ENCODE measurements at regions not wholly inside any gene's neighbourhood (a gene's known extent, or its start where the extent isn't known, plus 50 kb on each side); places are given as distances from the start of the nearest gene placed in this dataset.

DNA sequence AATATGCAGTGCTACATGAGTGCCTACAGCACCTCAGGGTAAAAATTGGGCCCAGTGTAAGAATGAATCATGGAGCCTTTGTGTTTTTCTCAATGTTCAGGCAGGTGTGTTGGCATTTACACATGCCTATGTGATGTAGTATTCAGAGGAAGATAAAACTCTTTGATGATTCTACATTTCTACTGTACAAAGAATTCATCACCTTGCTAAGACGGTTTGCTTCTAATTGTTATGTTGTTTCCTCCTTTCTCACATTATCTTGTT lies 867.3 kb downstream of the TTLL7 start:
- intact Hi-C loops (cut with DNase I) = no loop called here
- no peaks in the 10 kb centered on the region for H3K27me3 ChIP-seq
- H3K9me3 ChIP-seq = no peaks in the 10 kb centered on the region
- no peak overlapping the region for H3K4me3 ChIP-seq
- no peak overlapping the region for H3K27ac ChIP-seq (replicated peaks in 1 of 4)
- no peaks in the 10 kb centered on the region for H3K36me3 ChIP-seq
- no peaks in the 10 kb centered on the region for H3K4me1 ChIP-seq
- no peak for DNase-seq (ENCODE audit: extremely low spot score)
- WGBS = 97% methylated on average over 1 of the region's 1 CpG
- TF ChIP-seq POLR2AphosphoS5 (IDR thresholded peaks at IDR 0.05) (no peak), POLR2A (IDR thresholded peaks at IDR 0.05; ENCODE audit: low read depth) (no peak), EP300 (IDR thresholded peaks at IDR 0.05) (no peak)
- TF ChIP-seq, protein P1, sequence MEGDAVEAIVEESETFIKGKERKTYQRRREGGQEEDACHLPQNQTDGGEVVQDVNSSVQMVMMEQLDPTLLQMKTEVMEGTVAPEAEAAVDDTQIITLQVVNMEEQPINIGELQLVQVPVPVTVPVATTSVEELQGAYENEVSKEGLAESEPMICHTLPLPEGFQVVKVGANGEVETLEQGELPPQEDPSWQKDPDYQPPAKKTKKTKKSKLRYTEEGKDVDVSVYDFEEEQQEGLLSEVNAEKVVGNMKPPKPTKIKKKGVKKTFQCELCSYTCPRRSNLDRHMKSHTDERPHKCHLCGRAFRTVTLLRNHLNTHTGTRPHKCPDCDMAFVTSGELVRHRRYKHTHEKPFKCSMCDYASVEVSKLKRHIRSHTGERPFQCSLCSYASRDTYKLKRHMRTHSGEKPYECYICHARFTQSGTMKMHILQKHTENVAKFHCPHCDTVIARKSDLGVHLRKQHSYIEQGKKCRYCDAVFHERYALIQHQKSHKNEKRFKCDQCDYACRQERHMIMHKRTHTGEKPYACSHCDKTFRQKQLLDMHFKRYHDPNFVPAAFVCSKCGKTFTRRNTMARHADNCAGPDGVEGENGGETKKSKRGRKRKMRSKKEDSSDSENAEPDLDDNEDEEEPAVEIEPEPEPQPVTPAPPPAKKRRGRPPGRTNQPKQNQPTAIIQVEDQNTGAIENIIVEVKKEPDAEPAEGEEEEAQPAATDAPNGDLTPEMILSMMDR (IDR thresholded peaks at IDR 0.05) = no peak

DNA sequence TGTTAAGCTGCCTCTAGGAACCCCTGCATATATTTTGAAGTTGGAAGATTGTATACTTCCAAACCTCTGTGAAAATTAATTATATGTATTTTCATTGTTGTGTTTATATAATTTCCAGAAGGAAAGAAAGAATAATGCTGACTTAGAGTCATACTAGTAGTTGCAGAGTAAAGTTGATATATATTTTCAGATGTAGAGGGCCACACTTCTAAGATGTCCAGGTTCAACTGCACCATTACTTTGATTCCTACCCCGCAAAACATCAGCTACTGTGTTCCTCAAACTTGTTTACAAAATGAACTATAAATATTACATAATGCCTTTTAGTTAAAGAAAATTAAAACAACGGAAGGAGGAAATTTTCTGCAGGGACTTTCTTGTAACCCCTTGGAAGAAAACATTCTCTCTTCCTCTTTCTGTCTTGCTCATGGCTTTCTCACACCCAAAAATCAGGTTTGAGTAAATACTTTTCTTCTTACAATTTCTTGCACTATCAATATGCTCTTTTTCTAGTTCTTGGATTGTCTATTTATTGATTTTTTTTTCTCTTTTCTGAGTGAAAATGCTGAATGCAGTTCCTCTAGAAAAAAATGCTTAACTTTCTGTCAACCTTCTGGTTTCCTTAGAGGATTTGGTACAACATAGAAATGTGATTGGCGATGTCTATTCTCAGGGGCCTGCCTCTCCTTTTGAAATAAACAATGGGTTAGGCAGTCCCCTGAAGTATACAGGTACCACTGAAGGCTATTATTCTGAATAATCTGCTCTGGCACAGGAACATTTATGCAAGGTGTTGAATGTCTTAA lies 867.8 kb downstream of the TTLL7 start:
- Histone ChIP-seq H3K4me3 (no peak overlapping the region), H3K27me3 (no peaks in the 10 kb centered on the region), H3K27ac (replicated peaks in 1 of 4) (no peak overlapping the region), H3K36me3 (no peaks in the 10 kb centered on the region), H3K4me1 (no peaks in the 10 kb centered on the region), H3K9me3 (no peaks in the 10 kb centered on the region)
- 92% methylated on average over 3 of the region's 3 CpGs for WGBS
- intact Hi-C loops (cut with DNase I) = no loop called here
- no peak for DNase-seq (ENCODE audit: extremely low spot score)
- TF ChIP-seq, protein P1 (IDR thresholded peaks at IDR 0.05) = no peak
- TF ChIP-seq POLR2AphosphoS5 (IDR thresholded peaks at IDR 0.05) (no peak), EP300 (IDR thresholded peaks at IDR 0.05) (no peak), POLR2A (IDR thresholded peaks at IDR 0.05; ENCODE audit: low read depth) (no peak)

DNA sequence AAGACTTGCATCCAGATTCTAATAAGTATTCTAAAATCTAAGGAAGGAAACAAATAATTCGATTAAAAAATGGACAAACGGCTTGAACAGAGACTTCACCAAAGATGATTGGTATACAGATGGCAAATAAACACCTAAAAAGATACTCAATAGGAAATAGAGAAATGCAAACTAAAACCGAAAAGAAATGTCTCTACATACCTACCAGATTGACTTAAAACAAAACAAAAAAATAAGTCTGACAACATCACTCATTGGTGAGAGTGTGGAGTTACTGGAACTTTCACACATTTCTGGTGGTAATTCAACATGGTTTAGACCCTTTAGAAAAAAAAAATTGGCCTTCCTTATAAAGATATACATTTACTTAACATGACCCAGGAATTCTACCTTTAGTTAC lies 869.8 kb downstream of the TTLL7 start:
- no peak overlapping the region for H3K27ac ChIP-seq (replicated peaks in 1 of 4)
- TF ChIP-seq EP300 (IDR thresholded peaks at IDR 0.05) (no peak), POLR2AphosphoS5 (IDR thresholded peaks at IDR 0.05) (no peak)
- TF ChIP-seq, protein P1 (IDR thresholded peaks at IDR 0.05) = no peak
- no peaks in the 10 kb centered on the region for H3K36me3 ChIP-seq
- WGBS = 92% methylated on average over 3 of the region's 3 CpGs
- H3K9me3 ChIP-seq = no peaks in the 10 kb centered on the region
- no peak for DNase-seq (ENCODE audit: extremely low spot score)
- no peaks in the 10 kb centered on the region for H3K4me1 ChIP-seq
- H3K27me3 ChIP-seq = no peaks in the 10 kb centered on the region
- intact Hi-C loops (cut with DNase I) = no loop called here
- no peak overlapping the region for H3K4me3 ChIP-seq

DNA sequence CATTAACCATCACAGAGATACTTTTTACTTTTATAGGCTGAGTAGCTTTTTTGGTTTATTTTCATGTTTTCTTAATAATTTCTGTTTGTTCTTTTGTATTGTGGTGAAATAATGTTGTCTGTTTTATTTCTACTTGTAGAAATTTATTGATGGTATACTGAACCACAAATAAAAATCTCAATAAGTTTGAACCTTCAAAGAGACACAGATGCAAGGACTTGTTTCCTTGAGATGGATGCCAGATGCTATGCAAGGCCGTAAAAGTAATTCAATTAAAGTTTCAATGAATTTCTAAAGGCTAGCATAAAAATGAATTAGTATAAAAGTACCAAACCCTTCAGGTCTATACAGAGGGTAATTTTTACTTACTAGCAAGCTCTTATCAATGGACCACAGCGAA lies 873.5 kb downstream of the TTLL7 start:
- no peak for DNase-seq (ENCODE audit: extremely low spot score)
- intact Hi-C loops (cut with DNase I) = no loop called here
- TF ChIP-seq POLR2A (IDR thresholded peaks at IDR 0.05; ENCODE audit: low read depth) (no peak), EP300 (IDR thresholded peaks at IDR 0.05) (no peak), POLR2AphosphoS5 (IDR thresholded peaks at IDR 0.05) (no peak)
- TF ChIP-seq, protein P1 (IDR thresholded peaks at IDR 0.05) = no peak
- H3K27ac ChIP-seq (replicated peaks in 1 of 4) = no peak overlapping the region
- no peak overlapping the region for H3K4me3 ChIP-seq
- no peaks in the 10 kb centered on the region for H3K4me1 ChIP-seq
- WGBS = 92% methylated on average over 2 of the region's 2 CpGs
- H3K27me3 ChIP-seq = no peaks in the 10 kb centered on the region
- no peaks in the 10 kb centered on the region for H3K36me3 ChIP-seq
- no peaks in the 10 kb centered on the region for H3K9me3 ChIP-seq

DNA sequence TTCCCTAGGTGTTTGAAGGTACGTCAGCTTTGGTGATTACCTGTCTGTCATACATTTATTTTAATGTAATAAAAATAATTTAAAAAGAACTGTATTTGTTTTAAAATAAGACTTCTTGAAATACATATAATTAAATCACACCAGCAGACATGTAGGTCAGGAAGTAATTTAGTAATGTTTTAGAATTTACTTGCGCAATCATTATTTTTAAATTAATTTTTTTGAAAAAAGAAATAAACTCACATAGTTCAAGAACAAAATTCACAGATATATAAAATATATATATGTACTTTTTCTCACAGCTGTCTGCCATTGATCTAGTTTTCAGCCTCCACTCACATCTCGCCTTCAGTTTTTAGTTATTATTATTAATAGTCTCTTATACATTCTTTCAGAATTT lies 875.9 kb downstream of the TTLL7 start:
- no peak for TF ChIP-seq POLR2AphosphoS5 (IDR thresholded peaks at IDR 0.05)
- TF ChIP-seq, protein P1 (IDR thresholded peaks at IDR 0.05) = no peak
- TF ChIP-seq POLR2A (IDR thresholded peaks at IDR 0.05; ENCODE audit: low read depth) = no peak
- TF ChIP-seq EP300 (IDR thresholded peaks at IDR 0.05) = no peak
- H3K9me3 ChIP-seq = no peaks in the 10 kb centered on the region
- H3K27me3 ChIP-seq = no peaks in the 10 kb centered on the region
- intact Hi-C loops (cut with DNase I) = no loop called here
- no peaks in the 10 kb centered on the region for H3K36me3 ChIP-seq
- H3K4me3 ChIP-seq = no peak overlapping the region
- 97% methylated on average over 3 of the region's 3 CpGs for WGBS
- H3K4me1 ChIP-seq = no peaks in the 10 kb centered on the region
- no peak for DNase-seq (ENCODE audit: extremely low spot score)
- H3K27ac ChIP-seq (replicated peaks in 1 of 4) = no peak overlapping the region
